Glomerular visceral epithelial cell (primary cell): ENCODE measurements at regions not wholly inside any gene's neighbourhood (a gene's known extent, or its start where the extent isn't known, plus 50 kb on each side); places are given as distances from the start of the nearest gene placed in this dataset.

Source experiments
- DNase-seq: peaks from one replicate; pipeline ENCODE4 v3.0.0-alpha.2; 2016; ENCODE audit errors: extremely low spot score

- DNase-seq: no peak
These were observed 153.0 kb downstream of the KIF26A start for GRCh38 chr14:104291123-104292000.

- DNase-seq: no peak
These were observed 153.9 kb downstream of the KIF26A start for GRCh38 chr14:104292084-104292970.

DNA sequence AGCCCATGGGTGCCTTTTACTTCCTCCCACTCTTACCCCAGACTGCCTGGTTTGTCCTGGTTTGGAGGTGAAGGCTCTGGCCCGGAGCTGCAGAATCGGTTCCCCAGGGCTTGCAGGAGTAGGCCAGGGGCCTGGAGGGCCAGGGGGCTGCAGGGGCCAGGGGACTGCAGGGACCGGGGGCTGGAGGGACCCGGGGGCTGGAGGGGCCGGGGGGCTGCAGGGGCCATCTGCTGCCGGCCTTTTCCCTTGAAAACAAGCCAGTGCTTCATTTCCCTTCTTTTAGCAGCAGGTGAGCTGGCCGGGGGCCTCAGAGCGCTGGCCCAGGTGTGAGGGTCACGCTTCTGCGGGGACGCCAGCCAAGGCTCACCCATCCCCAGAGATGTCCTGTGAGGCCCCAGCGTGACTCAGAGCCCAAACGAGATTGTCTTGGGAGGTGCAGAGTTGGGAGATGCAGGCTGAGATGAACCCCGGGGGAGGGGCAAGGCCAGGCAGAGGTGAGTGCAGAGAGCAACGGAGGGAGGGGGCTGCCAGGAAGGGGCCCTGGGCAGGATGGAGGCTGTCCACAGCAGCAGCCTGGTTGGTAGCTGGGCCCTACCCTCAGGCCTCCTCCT, 154.9 kb downstream of the KIF26A start:
- DNase-seq: no peak

GRCh38 chr14:104293851-104294627, 155.7 kb downstream of the KIF26A start:
- no peak for DNase-seq

DNA sequence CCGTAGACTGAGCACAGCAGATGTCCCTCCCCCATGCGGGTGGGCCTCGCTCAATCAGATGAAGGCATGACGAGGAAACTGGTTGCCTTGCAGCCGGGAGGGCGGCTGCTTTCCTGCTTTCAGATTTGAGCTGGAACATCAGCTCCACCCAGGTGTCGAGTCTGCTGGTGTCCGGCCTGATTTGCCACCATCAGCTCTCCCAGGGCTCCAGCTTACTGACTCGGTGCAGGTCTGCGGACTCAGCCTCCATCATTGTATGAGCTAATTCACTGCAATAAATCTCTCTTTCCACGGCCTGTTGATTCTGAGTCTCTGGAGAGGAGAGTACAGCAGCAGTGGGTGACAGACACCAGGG, 156.2 kb downstream of the KIF26A start:
- no peak for DNase-seq

- DNase-seq: no peak
These were observed 156.7 kb downstream of the KIF26A start for GRCh38 chr14:104294983-104295680.

DNA sequence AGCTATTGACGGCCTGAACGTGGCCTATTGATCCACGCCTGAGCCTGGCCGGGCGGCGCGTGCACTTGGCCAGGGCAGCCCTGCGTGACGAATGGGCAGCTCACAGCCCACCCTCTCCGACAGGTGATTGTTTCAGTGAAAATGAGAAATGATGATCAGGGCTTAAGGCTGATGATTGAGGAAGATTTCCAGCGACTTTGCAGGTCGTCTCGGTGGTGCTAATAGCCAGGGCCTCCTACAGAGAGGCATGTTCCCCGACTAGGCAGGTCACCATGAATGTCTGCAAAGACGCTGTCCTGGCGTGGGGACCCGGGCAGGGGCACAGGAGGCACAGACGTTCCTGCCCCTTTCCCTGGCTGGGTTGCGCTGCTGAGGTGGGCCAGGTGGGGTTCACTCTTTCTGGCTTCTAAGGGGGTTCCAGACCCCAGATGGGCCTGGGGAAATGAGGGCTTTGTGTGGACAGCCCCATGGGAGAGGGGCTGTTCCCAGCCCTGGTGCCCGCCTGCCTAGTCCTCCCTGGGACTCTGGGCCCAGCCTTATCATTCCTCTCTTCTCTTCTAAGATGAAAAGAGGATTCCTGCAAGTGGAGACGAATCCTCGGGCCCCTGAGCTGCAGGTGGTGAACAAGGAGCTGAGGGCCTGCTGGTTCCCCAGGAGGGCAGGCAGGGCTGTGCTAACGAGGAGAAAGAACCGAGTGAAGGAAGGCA, 157.4 kb downstream of the KIF26A start:
- DNase-seq: no peak

DNA sequence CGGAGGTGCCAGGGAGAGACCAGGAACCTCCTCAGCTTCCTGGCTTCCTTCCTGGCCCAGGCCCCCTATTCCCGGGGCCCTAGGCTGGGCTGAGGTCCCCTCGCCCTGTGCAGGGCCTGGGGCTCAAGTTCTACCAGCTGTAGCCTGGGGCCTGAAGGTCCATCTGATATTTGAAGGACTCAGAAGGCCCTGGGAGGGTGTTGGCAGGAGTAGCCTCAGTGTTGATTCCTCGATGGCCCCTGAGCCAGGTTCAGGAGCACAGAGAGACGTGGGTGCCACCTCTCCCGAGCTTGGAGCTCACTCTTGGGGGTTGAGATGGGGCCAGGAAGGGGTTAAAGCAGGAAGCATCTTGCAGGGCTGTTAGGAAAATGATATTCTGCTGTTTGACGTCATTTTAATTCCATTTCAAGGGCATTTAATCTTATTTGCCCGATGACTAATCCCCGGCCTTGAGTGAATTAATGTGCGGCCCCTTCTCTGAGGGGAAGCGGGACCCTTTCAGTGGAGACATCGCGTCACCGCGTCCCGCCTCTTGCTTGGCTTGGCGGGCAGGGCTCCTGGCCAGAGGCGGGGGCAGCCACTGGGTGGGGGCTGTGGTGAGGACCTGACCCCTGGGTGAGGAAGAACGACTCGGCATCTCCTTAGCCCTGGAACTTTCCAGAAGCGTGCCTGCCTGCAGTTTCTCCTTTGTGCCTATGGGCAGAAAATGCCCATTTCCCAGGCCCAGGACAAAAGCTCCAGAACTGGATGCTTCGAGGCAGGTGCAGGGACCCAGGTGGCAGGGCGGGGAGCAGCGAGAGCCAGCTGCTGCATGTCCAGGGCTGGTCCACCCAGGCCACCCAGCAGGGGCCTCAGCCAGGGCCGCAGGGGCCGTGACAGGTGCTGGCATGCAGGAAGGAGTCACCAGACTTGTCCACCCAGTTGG, 158.3 kb downstream of the KIF26A start:
- DNase-seq: no peak

- no peak for DNase-seq
These were observed 158.9 kb downstream of the KIF26A start for GRCh38 chr14:104297313-104297704.

GRCh38 chr14:104297721-104298401, 159.5 kb downstream of the KIF26A start:
- DNase-seq: no peak

GRCh38 chr14:104298458-104298857, 160.1 kb downstream of the KIF26A start:
- DNase-seq: no peak

DNA sequence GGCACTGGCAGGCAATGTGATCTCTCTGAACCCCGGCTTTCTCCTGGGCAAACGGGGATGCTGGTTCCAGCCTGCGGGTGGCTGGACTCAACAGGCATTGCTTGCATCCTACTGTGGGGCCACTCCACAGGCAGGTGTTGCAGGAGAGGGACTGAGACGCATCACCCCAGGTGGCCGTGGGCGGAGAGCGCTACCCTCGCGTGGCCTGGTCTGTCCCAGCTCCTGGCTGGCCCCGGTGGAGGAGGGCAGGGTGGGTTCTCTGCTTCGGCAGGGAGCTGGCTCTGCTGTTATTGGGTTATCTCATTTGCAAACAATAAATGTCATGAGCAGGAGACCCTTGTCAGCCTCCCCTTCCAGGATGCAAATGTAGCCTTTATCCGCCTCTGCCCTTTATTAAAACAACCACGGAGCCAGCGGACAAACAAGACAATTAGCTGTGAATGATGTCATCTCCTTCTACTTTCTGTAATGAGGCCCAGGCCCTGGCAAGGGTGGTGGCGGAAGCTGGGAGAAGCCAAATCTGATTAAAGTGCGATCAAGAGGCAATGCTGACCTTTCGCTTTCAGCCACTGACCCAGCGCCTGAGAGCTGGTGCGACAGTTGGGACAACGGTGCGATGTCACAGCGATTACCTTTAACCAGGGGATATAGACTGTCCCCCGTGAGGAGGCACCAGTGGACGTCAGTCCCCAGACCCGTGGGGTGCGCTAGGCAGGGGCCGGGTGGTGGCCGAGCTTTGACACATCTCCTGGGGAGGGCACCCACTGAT, 161.8 kb downstream of the KIF26A start:
- no peak for DNase-seq

DNA sequence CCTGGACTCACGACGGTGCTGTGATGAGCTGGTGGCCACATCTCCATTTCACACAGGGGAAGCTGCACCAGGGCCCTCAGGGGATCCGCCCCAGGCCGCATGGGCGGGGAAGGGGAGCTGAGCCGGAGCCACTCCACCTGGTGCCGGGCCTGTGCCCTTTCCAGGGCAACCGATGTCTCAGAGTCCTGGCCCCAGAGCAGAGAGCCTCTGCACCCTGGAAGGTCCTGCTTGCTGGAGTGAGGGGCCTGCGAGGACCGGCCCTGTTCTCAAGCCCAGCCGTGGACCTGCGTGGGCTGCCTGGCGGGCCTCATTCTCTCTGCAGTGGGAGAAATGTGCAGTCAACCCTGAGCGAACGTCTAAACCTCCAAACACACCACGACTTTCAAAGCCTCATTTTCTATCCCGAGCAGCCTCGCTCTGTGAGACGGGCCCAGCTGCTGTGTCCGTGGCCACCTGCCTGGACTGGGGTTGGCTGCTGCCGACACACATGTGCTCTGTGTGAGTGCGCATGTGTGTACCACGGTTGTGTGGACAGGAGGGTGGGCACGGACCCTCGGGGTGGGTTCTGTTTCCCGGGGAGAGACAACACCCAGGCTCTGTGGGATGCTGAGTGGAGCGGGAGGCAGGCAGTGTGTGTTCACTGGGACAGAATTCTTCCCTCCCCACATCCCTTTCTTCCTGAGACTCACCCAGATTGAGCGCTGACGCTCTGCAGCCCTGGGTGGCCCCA, 163.5 kb downstream of the KIF26A start:
- no peak for DNase-seq

DNA sequence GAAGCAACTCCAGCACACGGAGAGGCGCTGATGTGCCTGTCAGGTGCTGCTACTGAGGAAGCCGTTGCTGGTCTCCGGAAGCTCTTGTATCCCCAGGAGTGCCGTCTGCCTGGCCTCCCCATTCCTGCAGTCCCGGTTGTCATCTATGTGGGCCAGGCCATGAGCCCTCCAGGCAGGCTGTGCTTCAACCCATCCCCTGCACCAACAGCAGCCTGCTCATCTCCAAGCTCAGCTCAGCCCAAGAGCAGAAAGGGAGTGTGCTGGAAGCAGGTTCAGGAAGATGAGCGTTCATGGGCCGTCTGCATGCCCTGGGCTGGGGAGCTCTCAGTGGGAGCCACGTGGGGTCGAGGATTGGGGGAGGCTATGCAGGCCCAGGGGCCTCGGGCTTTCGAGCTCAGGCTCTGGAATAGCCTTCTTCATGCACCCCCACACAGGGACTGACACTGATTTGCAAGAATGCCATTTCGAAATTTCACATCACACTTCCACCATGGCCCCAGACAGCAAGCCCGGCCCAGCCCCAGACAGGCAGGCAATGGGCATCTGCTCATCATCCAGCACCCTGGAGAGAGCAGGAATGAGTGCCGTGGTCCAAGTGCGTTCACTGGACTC, 164.5 kb downstream of the KIF26A start:
- no peak for DNase-seq

- no peak for DNase-seq
These were observed 165.5 kb downstream of the KIF26A start for GRCh38 chr14:104303705-104304425.
